GM04503 (cell line): ENCODE measurements at regions not wholly inside any gene's neighbourhood (a gene's known extent, or its start where the extent isn't known, plus 50 kb on each side); places are given as distances from the start of the nearest gene placed in this dataset.

Experiments
- DNase-seq: peaks from one replicate; pipeline ENCODE4 v3.0.0-alpha.2; 2012; ENCODE audit warnings: low read depth

DNA sequence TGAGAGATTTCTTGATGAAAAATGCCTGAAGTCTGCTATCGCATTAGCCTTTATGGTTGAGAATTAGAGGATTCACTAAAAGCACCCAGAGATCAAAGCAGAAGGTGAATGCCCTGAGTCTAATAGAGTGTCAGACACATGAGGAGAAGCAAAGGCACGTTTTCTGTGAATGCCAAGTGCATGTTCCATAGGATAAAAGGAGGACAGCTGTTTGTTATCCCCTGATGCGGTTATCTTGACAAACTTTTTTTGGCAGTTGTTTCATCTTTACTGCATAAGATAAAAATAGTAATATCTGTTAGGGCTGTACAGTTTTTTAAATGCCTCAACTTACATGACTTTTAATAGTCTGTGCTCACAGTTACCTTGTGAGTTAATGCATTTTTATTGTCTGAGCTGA, 65.3 kb upstream of the CD96 start:
- DNase-seq: no peak

DNA sequence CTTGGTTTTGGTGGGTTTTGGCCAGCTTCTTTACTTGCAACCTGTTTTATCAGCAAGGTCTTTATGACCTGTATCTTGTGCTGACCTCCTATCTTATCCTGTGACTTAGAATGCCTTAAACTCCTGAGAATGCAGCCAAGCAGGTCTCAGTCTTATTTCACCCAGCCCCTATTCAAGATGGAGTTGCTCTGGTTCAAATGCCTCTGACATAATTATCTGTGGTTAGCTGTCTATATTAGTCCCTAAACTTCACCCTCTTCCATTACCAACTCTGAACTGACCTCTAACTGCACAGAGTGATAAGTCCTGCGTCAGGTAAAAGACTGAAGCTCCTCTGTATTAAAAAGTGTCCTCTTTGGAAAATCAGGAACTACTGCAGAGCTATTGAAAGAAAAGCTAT, 61.9 kb upstream of the CD96 start:
- DNase-seq: no peak

DNA sequence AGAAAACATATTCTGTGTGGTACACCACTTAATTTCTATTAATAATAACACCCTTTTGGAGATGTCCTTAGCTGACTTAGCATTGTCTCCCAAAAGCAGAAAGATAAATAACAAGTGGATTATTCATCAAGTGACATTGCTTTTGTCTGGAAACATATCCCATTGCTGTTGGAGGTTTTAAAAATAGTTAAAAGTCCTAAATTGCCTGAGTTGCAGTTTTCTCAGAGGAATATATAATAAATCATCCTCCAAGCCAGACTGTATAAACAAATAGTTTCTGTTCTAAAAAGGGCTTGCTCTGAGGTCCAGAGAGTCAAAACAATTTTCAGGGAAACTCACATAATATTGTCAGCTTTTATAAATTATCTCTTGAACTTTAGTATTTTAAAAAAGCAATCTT, 60.4 kb upstream of the CD96 start:
- no peak for DNase-seq

DNA sequence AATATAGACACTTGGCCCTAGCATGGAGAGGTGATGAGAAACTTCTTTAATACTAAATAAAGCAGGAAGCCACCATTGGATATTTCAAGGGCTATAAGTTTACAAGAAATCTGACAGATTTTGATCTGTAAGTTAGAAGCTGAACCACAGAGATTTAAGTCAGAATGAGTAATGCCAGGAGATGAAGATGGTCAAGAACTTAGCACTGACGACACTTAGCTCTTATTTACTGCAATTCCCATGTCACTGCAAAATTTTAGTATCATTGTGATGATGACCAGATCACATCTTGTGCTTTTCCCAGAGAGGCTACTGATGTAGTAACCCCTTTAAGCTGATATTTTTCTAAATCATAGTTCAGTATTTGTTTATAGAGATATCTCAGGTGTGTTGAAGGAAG, 59.4 kb upstream of the CD96 start:
- no peak for DNase-seq

DNA sequence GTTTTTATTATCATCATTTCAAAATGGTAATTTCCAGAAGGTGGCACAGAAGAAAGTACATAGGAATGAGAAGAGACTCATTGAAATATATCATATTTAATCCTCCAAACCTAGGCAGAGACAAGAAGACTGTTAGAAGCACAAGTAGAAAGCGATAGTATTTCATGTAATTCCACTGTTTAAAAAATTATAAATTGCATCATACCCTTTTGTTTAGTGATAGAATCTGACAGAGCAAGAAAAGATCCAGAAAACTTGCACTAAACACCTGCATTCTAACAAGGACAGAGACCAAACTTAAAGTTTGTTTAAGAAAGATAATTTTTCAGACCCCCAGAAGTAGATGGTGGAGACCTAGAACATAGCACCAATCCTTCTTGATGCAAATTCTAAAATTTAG, 56.9 kb upstream of the CD96 start:
- DNase-seq: no peak
